Esophagus muscularis mucosa (tissue), 4 donors: ENCODE measurements at regions not wholly inside any gene's neighbourhood (a gene's known extent, or its start where the extent isn't known, plus 50 kb on each side); places are given as distances from the start of the nearest gene placed in this dataset.
A peak's percentile ranks its signal among the peaks of the same experiment; 100 is the strongest.

Source experiments
- DNase-seq: peaks from one replicate; pipeline ENCODE4 v3.0.0-alpha.2; 2017; ENCODE audit errors: extremely low spot score
- H3K27ac ChIP-seq, 4 donors: fragments of 200-600 bp; sonication (generic); replicated peaks in 1 of 4; 1 replicate in 3 of 4; 2 replicates in 1 of 4; pipeline ENCODE4 v1.5.1; 2016 to 2019; ENCODE audit warnings: mild to moderate bottlenecking in 1 of 4
- H3K27me3 ChIP-seq, 4 donors: fragments of 200-600 bp; sonication (generic); one replicate each; pipeline versions ENCODE4 v1.5.1 to v1.6.0; 2016 to 2019
- H3K36me3 ChIP-seq, 4 donors: fragments of 200-600 bp; sonication (generic); one replicate each; pipeline ENCODE4 v1.5.1; 2016 to 2019
- H3K4me1 ChIP-seq, 4 donors: fragments of 200-600 bp; sonication (generic); one replicate each; pipeline ENCODE4 v1.5.1; 2016 to 2019
- H3K4me3 ChIP-seq, 4 donors: fragments of 200-600 bp; sonication (generic); 1 replicate in 2 of 4; 2 replicates in 2 of 4; pipeline ENCODE4 v1.5.1; 2016 to 2019; ENCODE audit warnings: mild to moderate bottlenecking in 4 of 4, moderate library complexity in 1 of 4
- H3K9me3 ChIP-seq, 4 donors: fragments of 200-600 bp; sonication (generic); 1 replicate in 3 of 4; 2 replicates in 1 of 4; pipeline ENCODE4 v1.5.1; 2016 to 2019
- CTCF ChIP-seq, 3 experiments: fragments of 200-600 bp in 2 of 3; fragments of 450-650 bp in 1 of 3; sonication (generic) in 2 of 3; IDR thresholded peaks; one replicate each; pipeline ENCODE4 v1.5.1; 2017 to 2019; ENCODE audit warnings: antibody characterized with exemption in 3 of 3, mild to moderate bottlenecking in 2 of 3, moderate library complexity in 1 of 3
- EP300 ChIP-seq: sonication (generic); formaldehyde crosslinking; IDR thresholded peaks from one replicate; pipeline ENCODE4 v1.6.1; 2017; ENCODE audit warnings: antibody characterized with exemption
- POLR2A ChIP-seq: fragments of 450-650 bp; IDR thresholded peaks from one replicate; pipeline ENCODE4 v1.6.1; 2017; ENCODE audit warnings: antibody characterized with exemption, moderate library complexity, mild to moderate bottlenecking, low read depth
- POLR2AphosphoS5 ChIP-seq, 2 donors: sonication (generic); formaldehyde crosslinking; IDR thresholded peaks; one replicate each; pipeline ENCODE4 v1.6.1; 2017; ENCODE audit warnings: antibody characterized with exemption in 2 of 2
- WGBS: methylation state at CpG from one replicate; pipeline ENCODE4 v1.1.5; 2018; 5-methylcytosine and 5-hydroxymethylcytosine counted together
- intact Hi-C: fragments of 100-400 bp; cut with DNase I; formaldehyde crosslinking; loops from one replicate; pipeline ENCODE4 v1.15.1; 2023

GRCh38 chr15:97745481-97746071, 214.9 kb upstream of the ARRDC4 start:
- Histone ChIP-seq H3K4me1 (peaks cover 0 to 15% (median 12%) of the 10 kb centered on the region in 4 donors), H3K9me3 (no peaks in the 10 kb centered on the region), H3K4me3 (no peak overlapping the region), H3K27ac (no peak overlapping the region), H3K36me3 (no peaks in the 10 kb centered on the region), H3K27me3 (no peaks in the 10 kb centered on the region)
- 62% methylated on average over 8 of the region's 8 CpGs for WGBS
- DNase-seq = no peak
- TF ChIP-seq POLR2AphosphoS5 (IDR thresholded peaks at IDR 0.05) = no peak
- peak; percentile 35 to 61 (median 40) for TF ChIP-seq CTCF (IDR thresholded peaks at IDR 0.05)
- TF ChIP-seq POLR2A = no peak
- intact Hi-C loops = no loop called here

GRCh38 chr15:97747342-97747741, 213.2 kb upstream of the ARRDC4 start:
- H3K27ac ChIP-seq = peak overlapping the region in 1 of 4 donors; percentile 58
- DNase-seq = no peak
- 68% methylated on average over 3 of the region's 5 CpGs for WGBS
- peaks cover 0 to 15% (median 12%) of the 10 kb centered on the region in 4 donors for H3K4me1 ChIP-seq
- TF ChIP-seq EP300 (no peak), POLR2A (no peak), CTCF (IDR thresholded peaks at IDR 0.05) (no peak), POLR2AphosphoS5 (IDR thresholded peaks at IDR 0.05) (no peak)
- H3K27me3 ChIP-seq = no peaks in the 10 kb centered on the region
- H3K36me3 ChIP-seq = no peaks in the 10 kb centered on the region
- H3K9me3 ChIP-seq = no peaks in the 10 kb centered on the region
- H3K4me3 ChIP-seq = no peak overlapping the region
- intact Hi-C loops = no loop called here

GRCh38 chr15:97748576-97748975, 211.9 kb upstream of the ARRDC4 start:
- H3K27ac ChIP-seq = peak overlapping the region in 3 of 4 donors; percentile 31 to 64 (median 58)
- TF ChIP-seq CTCF (IDR thresholded peaks at IDR 0.05) (no peak), EP300 (no peak), POLR2A (no peak), POLR2AphosphoS5 (IDR thresholded peaks at IDR 0.05) (no peak)
- no peaks in the 10 kb centered on the region for H3K36me3 ChIP-seq
- peak overlapping the region in 2 of 4 donors; percentile 2 to 8 for H3K4me3 ChIP-seq
- intact Hi-C loops = no loop called here
- H3K4me1 ChIP-seq = peaks cover 0 to 17% (median 14%) of the 10 kb centered on the region in 4 donors
- no peaks in the 10 kb centered on the region for H3K9me3 ChIP-seq
- no peak for DNase-seq
- 61% methylated on average over 4 of the region's 5 CpGs for WGBS
- H3K27me3 ChIP-seq = no peaks in the 10 kb centered on the region

- H3K36me3 ChIP-seq = no peaks in the 10 kb centered on the region
- WGBS = 77% methylated on average over 7 of the region's 7 CpGs
- DNase-seq = no peak
- intact Hi-C loops = loop anchor here (10.0 kb wide), 1 partner anchor 505 kb away; no protein-coding TSS in a partner anchor
- peaks cover 0 to 24% (median 19%) of the 10 kb centered on the region in 4 donors for H3K4me1 ChIP-seq
- TF ChIP-seq EP300 (no peak), POLR2AphosphoS5 (IDR thresholded peaks at IDR 0.05) (no peak), POLR2A (no peak), CTCF (IDR thresholded peaks at IDR 0.05) (no peak)
- no peak overlapping the region for H3K27ac ChIP-seq
- no peaks in the 10 kb centered on the region for H3K27me3 ChIP-seq
- no peaks in the 10 kb centered on the region for H3K9me3 ChIP-seq
- no peak overlapping the region for H3K4me3 ChIP-seq
Observed at GRCh38 chr15:97750060-97750459, 210.4 kb upstream of the ARRDC4 start.

- no peak for TF ChIP-seq POLR2AphosphoS5 (IDR thresholded peaks at IDR 0.05)
- Histone ChIP-seq H3K4me3 (no peak overlapping the region), H3K27ac (no peak overlapping the region), H3K27me3 (no peaks in the 10 kb centered on the region), H3K9me3 (no peaks in the 10 kb centered on the region), H3K36me3 (no peaks in the 10 kb centered on the region), H3K4me1 (peaks cover 0 to 21% (median 12%) of the 10 kb centered on the region in 4 donors)
- 86% methylated on average over 1 of the region's 1 CpG for WGBS
- intact Hi-C loops = loop anchor here (10.0 kb wide), 1 partner anchor 511 kb away; no protein-coding TSS in a partner anchor
- no peak for DNase-seq
Observed at GRCh38 chr15:97755726-97756125, 204.8 kb upstream of the ARRDC4 start.
